ENCODE measurements at regions not wholly inside any gene's neighbourhood (a gene's known extent, or its start where the extent isn't known, plus 50 kb on each side); places are given as distances from the start of the nearest gene placed in this dataset.
"Not testable (repeated sequence)": the region's sequence is repeated elsewhere in the genome, so short reads cannot be mapped to it uniquely, and the experiment has no call there.

DNA sequence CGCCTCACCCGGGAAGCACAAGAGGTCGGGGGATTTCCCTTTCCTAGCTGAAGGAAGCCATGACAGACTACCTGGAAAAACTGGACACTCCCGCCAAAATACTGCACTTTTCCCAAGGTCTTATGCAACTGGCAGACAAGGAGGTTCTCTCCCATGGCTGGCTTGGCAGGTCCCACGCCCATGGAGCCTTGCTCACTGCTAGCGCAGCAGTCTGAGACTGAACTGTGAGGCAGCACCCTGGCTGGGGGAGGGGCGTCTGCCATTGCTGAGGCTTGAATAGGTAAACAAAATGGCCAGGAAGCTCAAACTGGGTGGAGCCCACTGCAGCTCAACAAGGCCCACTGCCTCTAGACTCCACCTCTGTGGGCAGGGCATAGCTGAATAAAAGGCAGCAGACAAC lies 92.1 kb downstream of the C4BPA start:
- DNase-seq, result not testable (repeated sequence)

DNA sequence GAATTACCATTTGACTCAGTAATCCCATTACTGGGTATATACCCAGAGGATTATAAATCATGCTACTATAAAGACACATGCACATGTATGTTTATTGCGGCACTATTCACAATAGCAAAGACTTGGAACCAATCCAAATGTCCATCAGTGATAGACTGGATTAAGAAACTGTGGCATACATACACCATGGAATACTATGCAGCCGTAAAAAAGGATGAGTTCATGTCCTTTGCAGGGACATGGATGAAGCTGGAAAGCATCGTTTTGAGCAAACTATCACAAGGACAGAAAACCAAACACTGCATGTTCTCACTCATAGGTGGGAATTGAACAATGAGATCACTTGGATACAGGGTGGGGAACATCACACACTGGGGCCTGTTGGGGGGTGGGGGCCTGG lies 97.5 kb downstream of the C4BPA start:
- not testable (repeated sequence) for DNase-seq

- no peak for DNase-seq
Observed at GRCh38 chr1:207202480-207202879, 98.4 kb downstream of the C4BPA start.

DNA sequence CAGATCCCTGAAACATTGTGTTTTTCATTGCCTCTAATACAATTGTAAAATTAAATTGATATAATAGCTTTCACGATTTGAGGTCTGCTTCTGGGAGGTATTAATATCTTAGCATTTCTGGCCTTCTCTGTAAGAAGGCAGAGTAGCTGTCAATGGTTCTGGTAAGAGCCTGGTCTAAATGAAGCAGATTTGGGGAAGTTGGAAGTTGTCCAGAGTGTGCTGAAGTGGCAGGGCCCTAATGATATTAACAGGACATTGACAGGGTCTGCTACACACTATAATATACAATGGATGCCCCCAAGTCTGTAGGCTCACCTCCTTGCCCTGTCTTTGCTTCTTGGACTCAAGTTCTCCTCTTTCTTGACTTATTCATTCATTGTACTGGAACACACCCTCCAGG lies 99.5 kb downstream of the C4BPA start:
- no peak for DNase-seq

DNA sequence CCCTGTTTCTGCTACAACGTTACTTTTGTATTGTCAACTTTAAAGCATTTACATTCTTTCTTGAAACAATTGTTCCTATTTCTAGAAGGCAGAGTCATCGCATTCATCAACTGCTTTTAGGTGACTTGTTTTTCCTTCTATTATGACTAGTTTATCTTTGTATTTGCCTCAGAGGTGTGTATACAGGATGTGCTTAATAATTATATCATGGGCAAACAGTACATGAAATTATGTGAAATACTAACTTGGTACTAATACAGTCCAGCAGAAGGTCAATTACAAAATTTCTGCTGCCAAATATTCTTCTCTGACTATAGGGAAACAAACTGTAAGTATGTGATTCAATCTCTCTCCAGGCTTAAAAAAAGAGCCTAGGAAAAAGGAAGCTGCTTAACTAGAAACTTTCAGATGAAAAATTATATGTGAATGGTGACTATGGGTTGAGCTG lies 101.6 kb downstream of the C4BPA start:
- no peak for DNase-seq

GRCh38 chr1:207208691-207209090 lies 104.7 kb downstream of the C4BPA start:
- DNase-seq, result not testable (repeated sequence)

DNA sequence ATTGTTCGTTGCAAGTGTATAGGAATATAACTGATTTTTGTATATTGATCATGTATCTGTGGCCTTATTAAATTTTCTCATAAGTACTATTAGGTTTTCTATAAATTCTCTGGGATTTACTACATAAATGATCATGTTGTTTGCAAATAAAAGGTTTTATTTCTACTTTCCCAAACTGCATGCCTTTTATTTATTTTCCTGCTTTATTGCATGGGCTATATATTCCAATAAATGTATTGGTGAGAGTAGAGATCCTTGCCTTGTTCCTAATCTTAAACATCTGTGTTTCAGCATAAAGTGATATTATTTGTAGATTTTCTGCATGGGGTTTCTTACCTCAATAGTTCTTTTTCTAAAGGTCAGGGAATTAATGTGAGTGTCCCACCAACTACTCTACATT lies 107.0 kb upstream of the CD55 start:
- no peak for DNase-seq

- no peak for DNase-seq
Observed at GRCh38 chr1:207217778-207218511, 103.5 kb upstream of the CD55 start.

DNA sequence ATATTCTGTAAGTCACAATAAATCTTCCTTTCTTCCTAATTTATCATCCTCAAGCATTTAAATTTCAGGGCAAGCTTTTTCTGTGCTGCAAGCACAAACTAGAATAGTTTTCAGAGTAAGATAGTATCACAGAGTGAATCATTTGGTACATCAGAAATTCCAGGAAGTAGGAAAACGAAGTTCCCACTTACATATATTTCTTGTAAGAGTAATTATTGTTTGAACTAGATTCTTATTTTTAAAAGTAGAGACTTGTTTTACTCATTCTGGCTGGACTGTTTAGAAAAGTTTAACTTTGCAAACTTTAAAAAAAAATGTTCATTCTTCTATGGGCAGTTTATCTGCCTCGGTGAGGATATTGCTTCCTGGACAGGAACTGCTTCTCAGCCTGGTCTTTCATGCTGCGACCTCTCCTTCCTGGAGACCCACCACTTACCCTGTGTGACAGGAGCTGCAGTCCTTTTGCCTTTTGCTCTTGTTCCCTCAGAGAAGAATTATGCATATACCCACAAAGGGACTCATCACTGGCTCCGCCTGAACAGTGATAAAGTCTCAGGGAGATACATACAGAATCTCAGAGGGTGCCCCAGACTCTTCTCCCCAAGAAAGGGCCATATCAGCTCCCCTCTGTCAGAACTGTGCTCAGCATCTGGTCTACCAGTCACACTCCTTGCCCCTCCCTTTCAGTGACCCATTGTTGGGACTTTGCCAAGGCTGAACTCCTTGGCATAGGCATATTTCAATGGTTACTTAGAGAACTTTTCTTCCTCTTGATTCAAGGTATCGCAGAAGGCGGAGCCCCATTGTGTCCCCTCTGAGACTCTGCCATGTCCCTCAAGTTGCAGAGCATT lies 102.7 kb upstream of the CD55 start:
- DNase-seq, result no peak

DNA sequence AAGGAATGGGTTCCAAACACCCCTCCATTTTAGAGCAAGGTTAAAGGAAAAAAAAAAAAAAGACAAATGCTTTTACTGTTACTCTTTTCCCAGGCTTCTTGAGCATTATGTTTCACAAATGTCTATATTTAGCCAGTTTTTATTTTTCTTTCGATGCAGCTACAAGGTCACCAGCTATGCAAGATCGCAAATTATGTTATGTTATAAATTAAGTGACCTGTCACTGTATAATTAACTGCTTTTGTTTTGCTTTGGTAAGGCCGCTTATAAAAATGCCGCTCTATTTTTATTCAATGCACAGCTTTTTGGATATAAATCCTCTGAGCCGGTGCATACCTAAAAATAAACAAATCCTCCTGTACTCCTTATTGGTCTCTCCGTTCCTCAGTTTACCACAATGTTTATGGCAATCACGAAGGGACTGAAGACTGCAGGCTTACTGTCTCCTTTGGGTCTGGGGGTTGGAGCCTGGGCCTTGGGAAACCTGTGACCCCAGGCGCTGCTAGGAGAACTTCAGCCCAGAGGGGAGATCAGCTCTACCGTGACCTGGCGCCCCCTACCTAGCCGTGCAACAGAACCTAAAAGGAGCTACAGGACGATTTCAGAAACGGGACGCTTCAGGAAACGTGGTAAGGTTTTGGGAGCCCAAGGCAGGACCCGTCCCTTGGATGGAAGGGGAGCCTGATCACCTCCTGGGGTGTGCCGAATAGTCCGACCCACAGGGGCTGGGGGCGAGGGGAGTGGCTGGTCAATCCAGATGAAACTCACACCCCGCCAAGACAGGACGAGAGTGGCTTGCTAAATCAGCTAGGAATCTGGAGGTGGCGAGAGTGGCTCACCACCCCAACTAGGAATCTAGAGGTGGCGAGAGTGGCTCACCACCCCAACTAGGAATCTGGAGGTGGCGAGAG lies 101.2 kb upstream of the CD55 start:
- DNase-seq, result no peak

DNA sequence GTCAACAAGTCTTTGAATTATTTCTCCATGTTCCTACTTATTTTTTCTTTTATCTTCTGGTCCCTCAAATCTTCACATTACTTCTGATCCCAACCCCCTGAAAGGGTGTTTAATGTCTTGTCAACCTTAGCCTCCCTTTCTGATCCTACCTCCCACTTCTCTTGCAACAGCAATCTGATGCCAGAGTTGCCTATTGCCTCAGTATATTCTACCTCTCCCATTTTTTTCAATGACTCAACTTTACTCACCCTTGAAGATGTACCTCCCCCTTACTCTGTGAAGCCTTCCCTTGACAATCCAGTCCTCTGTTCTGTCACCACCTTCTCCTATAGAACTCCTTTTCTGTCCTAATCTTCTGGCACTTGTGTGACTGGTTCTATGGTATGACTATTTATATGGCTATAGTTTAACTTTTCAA lies 99.5 kb upstream of the CD55 start:
- no peak for DNase-seq

DNA sequence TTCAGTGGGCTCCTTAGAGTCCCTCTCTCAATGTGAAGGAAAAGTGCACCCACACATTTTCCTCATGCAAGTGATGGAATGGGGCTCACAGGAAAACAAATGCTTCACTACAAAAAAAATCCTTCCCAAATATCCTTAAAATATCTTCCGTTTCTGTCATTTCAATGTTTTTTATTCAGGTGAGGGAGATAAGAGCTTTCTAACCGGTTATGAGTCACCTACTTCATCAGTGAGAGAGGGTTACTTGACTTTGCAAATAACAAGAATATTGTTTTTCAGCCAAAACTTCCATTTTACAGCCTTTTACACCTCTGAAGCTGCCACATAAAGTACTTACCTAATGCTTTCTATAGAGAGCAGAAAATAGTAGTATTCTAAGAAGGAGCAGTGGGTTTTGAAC lies 98.3 kb upstream of the CD55 start:
- no peak for DNase-seq

DNA sequence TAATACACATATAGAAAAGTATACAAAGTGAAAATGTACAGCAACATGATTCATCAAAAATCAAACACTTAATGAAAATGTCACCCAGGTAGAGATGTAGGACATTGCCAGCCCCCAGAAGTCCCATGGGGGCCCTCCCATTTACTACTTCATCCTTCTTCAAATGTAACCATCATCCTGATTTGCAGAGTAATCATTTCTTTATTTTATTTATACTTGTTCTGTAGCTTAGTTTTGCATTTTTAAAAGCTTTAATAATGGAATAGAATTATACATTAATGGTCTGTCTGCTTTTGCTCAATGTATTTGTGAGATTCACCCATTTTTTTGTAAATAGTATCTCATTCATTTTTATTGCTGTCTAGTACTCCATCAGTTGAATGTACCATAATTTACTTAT lies 96.8 kb upstream of the CD55 start:
- DNase-seq, result no peak

DNA sequence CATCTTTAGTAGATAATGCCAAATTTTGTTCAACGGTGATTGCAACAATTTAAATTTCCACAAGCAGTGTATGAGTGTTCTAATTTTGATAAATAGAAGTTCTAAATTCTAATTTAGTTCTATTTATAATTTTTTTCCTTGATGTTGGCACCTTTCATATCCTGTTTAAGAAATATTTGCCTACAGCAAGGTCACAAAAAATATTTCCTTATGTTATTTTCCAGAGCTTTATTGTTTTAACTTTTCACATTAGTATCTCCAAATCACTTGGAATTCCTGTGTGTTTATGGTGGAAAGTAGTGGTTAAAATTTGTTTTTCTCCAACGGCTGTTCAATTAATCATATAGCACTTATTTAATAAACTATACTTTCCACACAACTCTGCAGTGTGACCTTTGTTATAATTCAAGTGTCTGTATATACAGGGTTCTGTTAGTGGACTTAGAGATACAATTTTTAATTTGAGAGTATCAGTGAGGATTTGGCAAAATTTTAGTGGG lies 94.3 kb upstream of the CD55 start:
- no peak for DNase-seq

DNA sequence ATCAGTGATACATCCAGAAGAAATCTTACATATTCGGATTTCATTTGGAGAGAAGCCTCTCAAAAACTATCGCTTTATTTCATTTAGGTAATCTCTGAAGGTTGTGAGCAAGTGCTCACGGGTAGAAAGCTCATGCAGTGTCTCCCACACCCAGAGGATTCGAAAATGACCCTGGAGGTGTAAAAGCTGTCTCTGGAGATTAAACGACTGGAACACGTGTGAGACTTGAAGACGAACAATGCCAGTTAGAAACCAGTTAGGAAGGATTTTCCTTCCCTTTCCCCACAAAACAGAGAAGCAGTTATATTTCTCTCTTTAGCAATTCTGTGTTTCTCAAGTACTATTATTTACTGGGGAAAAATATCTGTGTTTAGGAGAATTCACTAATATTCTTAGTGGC lies 92.5 kb upstream of the CD55 start:
- no peak for DNase-seq

- no peak for DNase-seq
Observed at GRCh38 chr1:207230441-207230840, 91.0 kb upstream of the CD55 start.

DNA sequence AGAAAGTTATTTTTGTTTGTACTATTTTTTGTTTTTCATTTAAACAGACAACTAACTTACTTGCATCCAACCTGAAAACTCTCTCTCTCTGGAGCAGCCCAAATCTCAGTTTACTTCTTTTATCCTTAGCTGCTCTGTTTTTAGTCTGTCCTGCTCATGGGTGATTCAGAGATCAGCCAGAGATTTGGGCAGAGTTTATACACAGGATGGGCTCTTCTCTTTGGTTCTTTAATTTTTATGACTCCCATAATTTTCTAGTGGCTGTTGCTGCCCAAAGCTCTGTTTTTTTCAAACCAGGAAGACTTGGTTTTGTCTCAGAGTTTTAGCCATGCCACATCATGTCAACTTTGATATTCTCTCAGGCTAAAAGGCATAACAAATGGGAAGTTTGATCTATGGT lies 86.8 kb upstream of the CD55 start:
- no peak for DNase-seq

DNA sequence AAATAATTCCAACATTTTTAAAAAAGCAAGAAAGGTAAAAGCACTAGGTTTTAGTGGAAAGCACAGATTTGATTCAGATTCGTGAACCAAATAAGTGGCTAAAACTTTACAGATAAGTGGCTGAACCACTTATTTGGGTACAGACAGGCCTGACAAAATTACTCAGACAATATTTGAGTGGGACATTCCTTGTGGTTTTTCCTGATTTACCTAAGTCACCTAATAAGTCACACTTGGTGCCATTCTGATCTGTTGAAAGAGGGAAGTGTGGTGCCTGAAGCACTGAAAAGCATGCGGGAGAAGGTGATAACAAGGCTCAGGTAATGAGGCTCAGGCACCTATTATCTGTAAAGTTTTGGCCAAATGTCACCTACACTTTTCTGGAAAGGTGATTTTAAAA lies 81.6 kb upstream of the CD55 start:
- DNase-seq, result no peak

- no peak for DNase-seq
Observed at GRCh38 chr1:207240325-207241101, 81.0 kb upstream of the CD55 start.

DNA sequence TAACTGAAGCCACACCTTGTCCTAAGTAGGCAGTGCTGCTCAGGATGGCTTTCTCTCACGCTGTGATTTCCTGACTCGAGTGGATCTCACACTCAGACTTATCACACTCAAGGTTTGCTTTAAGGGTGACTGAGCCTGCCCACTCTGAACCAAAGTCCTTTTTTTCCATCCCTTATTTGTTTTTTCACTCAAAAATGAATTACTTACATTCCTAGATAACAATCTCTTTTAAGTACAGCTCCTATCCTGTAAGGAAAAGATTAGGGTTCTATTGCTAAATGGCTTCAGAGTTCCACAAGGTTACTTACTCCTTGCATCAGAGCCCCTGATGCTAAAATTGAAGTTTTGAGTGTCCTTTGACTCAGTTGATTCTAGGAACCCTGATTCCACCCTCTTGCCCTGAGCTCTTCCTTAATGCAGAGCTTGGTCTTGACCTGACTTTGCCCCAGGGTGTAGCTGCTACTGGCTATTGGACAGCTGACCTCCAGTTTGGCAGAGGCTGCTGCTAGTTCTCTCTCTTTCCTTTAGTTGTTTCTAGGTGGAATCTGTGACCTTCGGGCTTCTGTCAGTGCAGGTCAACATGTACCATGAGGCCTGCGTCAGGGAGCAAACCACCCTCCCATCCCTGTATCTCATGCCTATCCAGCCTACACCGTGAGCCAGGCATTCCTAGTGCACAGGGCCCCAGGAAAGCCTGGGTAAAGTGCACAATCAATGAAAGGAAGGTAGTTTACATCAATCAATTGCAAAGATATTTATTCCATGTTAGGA lies 80.1 kb upstream of the CD55 start:
- DNase-seq, result no peak
